HepG2 (cell line): ENCODE measurements at regions not wholly inside any gene's neighbourhood (a gene's known extent, or its start where the extent isn't known, plus 50 kb on each side); places are given as distances from the start of the nearest gene placed in this dataset.

Source experiments
- ATAC-seq: fragments of 200-7000 bp; cut with Tn5 transposase; 3 replicates; pipeline ENCODE4 v1.9.1; 2020; ENCODE audit warnings: mild to moderate bottlenecking, moderate library complexity
- BruUV-seq: library from RNA; stranded (reverse); fragments of 400-500 nt; replicated peaks from 2 replicates; lab custom pipeline; 2021; lab: Mats Ljungman, UMichigan
- CTCF ChIA-PET: fragments of 300-600 bp; formaldehyde crosslinking; extraction: SDS; loops from one replicate; lab custom pipeline; 2021; ENCODE audit warnings: low total read pairs, inconsistent platforms, low intra/inter-chr PET ratio; lab: Yijun Ruan, JAX
- POLR2A ChIA-PET: fragments of 350-600 bp; sonication (Branson Sonifier 250); formaldehyde crosslinking; loops from one replicate; lab custom pipeline; 2020; ENCODE audit warnings: antibody characterized with exemption, inconsistent platforms; lab: Yijun Ruan, JAX
- DNase-seq: peaks from one replicate; pipeline ENCODE4 v3.0.0-alpha.2; 2015; ENCODE audit warnings: low spot score
- FAIRE-seq: peaks from 3 replicates; lab custom pipeline; 2011; peaks lifted over from hg19 to GRCh38; lab: Jason Lieb, UNC
- H2AFZ ChIP-seq: one replicate; pipeline ENCODE4 v1.6.1; 2011; ENCODE audit warnings: low read length, inconsistent platforms
- H3K27ac ChIP-seq: fragments of 300-600 bp; 3 replicates; pipeline ENCODE4 v1.8.0; 2011; ENCODE audit warnings: mixed run types, mild to moderate bottlenecking, mixed read lengths, low read length, inconsistent platforms; ENCODE audit not compliant: insufficient read depth; ENCODE audit errors: extremely low read length
- H3K27me3 ChIP-seq, 2 experiments: fragments of 200-600 bp in 1 of 2; 2 replicates in 1 of 2; 3 replicates in 1 of 2; pipeline versions ENCODE4 v1.6.0 to v1.8.0; 2011; ENCODE audit warnings: low read length in 2 of 2, mild to moderate bottlenecking in 2 of 2, moderate library complexity in 2 of 2, inconsistent platforms in 1 of 2; ENCODE audit not compliant: insufficient read depth in 2 of 2, control insufficient read depth in 1 of 2
- H3K36me3 ChIP-seq, 2 experiments: fragments of 200-600 bp in 1 of 2; replicated peaks in 1 of 2; 2 replicates in 1 of 2; 3 replicates in 1 of 2; pipeline versions ENCODE4 v1.5.1 to v1.8.0; 2011; ENCODE audit warnings: low read length in 2 of 2, inconsistent platforms in 1 of 2; ENCODE audit not compliant: insufficient read depth in 2 of 2, control insufficient read depth in 1 of 2
- H3K4me1 ChIP-seq: 2 replicates; pipeline ENCODE4 v1.5.1; 2012; ENCODE audit warnings: low read length, inconsistent platforms; ENCODE audit not compliant: insufficient read depth
- H3K4me2 ChIP-seq: 2 replicates; pipeline ENCODE4 v1.6.0; 2011; ENCODE audit warnings: low read depth, low read length, inconsistent platforms
- H3K4me3 ChIP-seq, 3 experiments: fragments of 200-600 bp in 1 of 3; sonication (generic), shearing (Covaris generic) in 1 of 3; replicated peaks in 1 of 3; 2 replicates each; pipeline ENCODE4 v1.5.1; 2011 to 2016; ENCODE audit warnings: low read length in 3 of 3, inconsistent platforms in 2 of 3, low read depth in 2 of 3, mild to moderate bottlenecking in 2 of 3, control low read depth in 1 of 3, mixed read lengths in 1 of 3; ENCODE audit not compliant: insufficient read depth in 1 of 3
- H3K79me2 ChIP-seq: one replicate; pipeline ENCODE4 v1.6.1; 2011; ENCODE audit warnings: low read length, inconsistent platforms; ENCODE audit not compliant: insufficient read depth
- H3K9ac ChIP-seq: 2 replicates; pipeline ENCODE4 v1.6.0; 2011; ENCODE audit warnings: mild to moderate bottlenecking, low read depth, low read length, inconsistent platforms; ENCODE audit not compliant: insufficient read depth
- H3K9me3 ChIP-seq: 2 replicates; pipeline ENCODE4 v1.5.1; 2012; ENCODE audit warnings: mild to moderate bottlenecking, low read length
- H4K20me1 ChIP-seq: 2 replicates; pipeline ENCODE4 v1.6.0; 2011; ENCODE audit warnings: inconsistent platforms, mild to moderate bottlenecking, low read length, moderate library complexity; ENCODE audit not compliant: insufficient read depth
- GMEB2 ChIP-seq: IDR thresholded peaks from 2 replicates; pipeline ENCODE4 v1.6.1; 2016; ENCODE audit warnings: missing biosample characterization, missing genetic modification reagents, low read depth
- MAFG ChIP-seq: sonication (generic); formaldehyde crosslinking; IDR thresholded peaks from 2 replicates; pipeline ENCODE4 v1.5.1; 2020; ENCODE audit warnings: mild to moderate bottlenecking, missing genetic modification reagents
- MED8 ChIP-seq: sonication (generic); formaldehyde crosslinking; IDR thresholded peaks from 2 replicates; pipeline ENCODE4 v1.8.1; 2023; ENCODE audit warnings: mild to moderate bottlenecking, missing genetic modification reagents; ENCODE audit not compliant: insufficient replicate concordance
- MTF2 ChIP-seq: sonication (generic); formaldehyde crosslinking; IDR thresholded peaks from 2 replicates; pipeline ENCODE4 v1.5.0; 2020; ENCODE audit warnings: missing genetic modification reagents, borderline replicate concordance
- NR2F1 ChIP-seq, 2 experiments: fragments of 450-650 bp in 1 of 2; formaldehyde crosslinking in 1 of 2; IDR thresholded peaks; 2 replicates each; pipeline versions ENCODE4 v1.5.0 to v1.6.1; 2016 to 2020; ENCODE audit warnings: mild to moderate bottlenecking in 1 of 2, missing compliant biosample characterization in 1 of 2, missing genetic modification reagents in 1 of 2, moderate library complexity in 1 of 2
- PAX8 ChIP-seq: sonication (generic); formaldehyde crosslinking; IDR thresholded peaks from 2 replicates; pipeline ENCODE4 v1.8.0; 2022; ENCODE audit warnings: mild to moderate bottlenecking, missing genetic modification reagents, borderline replicate concordance
- RAD51 ChIP-seq: fragments of 450-650 bp; IDR thresholded peaks from 2 replicates; pipeline ENCODE4 v1.6.1; 2016; ENCODE audit warnings: borderline replicate concordance
- SP2 ChIP-seq: sonication (generic); formaldehyde crosslinking; IDR thresholded peaks from 2 replicates; pipeline ENCODE4 v1.5.1; 2020; ENCODE audit warnings: mild to moderate bottlenecking, missing genetic modification reagents
- TFE3 ChIP-seq: IDR thresholded peaks from 2 replicates; pipeline ENCODE4 v1.6.1; 2016
- TOPORS ChIP-seq: sonication (generic); formaldehyde crosslinking; IDR thresholded peaks from 2 replicates; pipeline ENCODE4 v1.8.0; 2023; ENCODE audit warnings: mild to moderate bottlenecking, missing genetic modification reagents
- USF2 ChIP-seq, 2 experiments: sonication (generic) in 1 of 2; formaldehyde crosslinking in 1 of 2; IDR thresholded peaks; 2 replicates each; pipeline versions ENCODE4 v1.5.1 to v1.6.1; 2011 to 2020; ENCODE audit warnings: borderline replicate concordance in 1 of 2, low read depth in 1 of 2, low read length in 1 of 2, mild to moderate bottlenecking in 1 of 2, missing genetic modification reagents in 1 of 2, moderate library complexity in 1 of 2
- WIZ ChIP-seq: sonication (generic); formaldehyde crosslinking; IDR thresholded peaks from 2 replicates; pipeline ENCODE4 v1.5.1; 2020; ENCODE audit warnings: mild to moderate bottlenecking, missing genetic modification reagents
- ZMYM3 ChIP-seq: sonication (generic); formaldehyde crosslinking; IDR thresholded peaks from 2 replicates; pipeline ENCODE4 v1.5.1; 2020; ENCODE audit warnings: mild to moderate bottlenecking, missing genetic modification reagents
- ZMYM4 ChIP-seq: sonication (generic); formaldehyde crosslinking; IDR thresholded peaks from 2 replicates; pipeline ENCODE4 v1.8.1; 2023; ENCODE audit warnings: mild to moderate bottlenecking, missing genetic modification reagents
- ZNF292 ChIP-seq: sonication (generic); formaldehyde crosslinking; IDR thresholded peaks from 2 replicates; pipeline ENCODE4 v1.8.1; 2022; ENCODE audit warnings: mild to moderate bottlenecking, low read depth, missing genetic modification reagents, borderline replicate concordance
- ZNF354B ChIP-seq: sonication (generic); formaldehyde crosslinking; IDR thresholded peaks from 2 replicates; pipeline ENCODE4 v1.8.0; 2022; ENCODE audit warnings: mild to moderate bottlenecking, missing genetic modification reagents
- ZNF543 ChIP-seq: sonication (generic); formaldehyde crosslinking; IDR thresholded peaks from 2 replicates; pipeline ENCODE4 v1.4.0; 2020; ENCODE audit warnings: mild to moderate bottlenecking, missing genetic modification reagents
- ZNF629 ChIP-seq: sonication (generic); formaldehyde crosslinking; conservative IDR thresholded peaks from 2 replicates; pipeline ENCODE4 v1.5.0; 2020; ENCODE audit warnings: missing genetic modification reagents
- ZNF772 ChIP-seq: sonication (generic); formaldehyde crosslinking; IDR thresholded peaks from 2 replicates; pipeline ENCODE4 v1.5.0; 2020; ENCODE audit warnings: mild to moderate bottlenecking, missing genetic modification reagents
- WGBS: methylation state at CpG from one replicate; pipeline ENCODE4 v1.1.6; 2017; ENCODE audit warnings: low lambda C conversion rate; 5-methylcytosine and 5-hydroxymethylcytosine counted together
- in situ Hi-C: cut with HindIII; loops from 2 replicates; pipeline ENCODE4 v1.10.0; 2017; ENCODE audit warnings: low pct_unique_long_range_greater_than_20kb; ENCODE audit not compliant: extremely low pct_ligation_motif_present
- intact Hi-C: fragments of 100-400 bp; cut with micrococcal nuclease; formaldehyde crosslinking; loops from one replicate; pipeline ENCODE4 v1.10.0; 2022; ENCODE audit not compliant: unreplicated experiment

GRCh38 chr20:50342638-50343102, 152.0 kb downstream of the CEBPB start (continued):
- no peak for TF ChIP-seq NR2F1 (CRISPR knock-in tag; IDR thresholded peaks at IDR 0.05)
- peak; percentile 58 for TF ChIP-seq ZNF772 (CRISPR knock-in tag)
- TF ChIP-seq TOPORS (CRISPR knock-in tag): no peak
- TF ChIP-seq MAFG (CRISPR knock-in tag): no peak
- no peak for TF ChIP-seq ZNF354B
- no peak for TF ChIP-seq WIZ (CRISPR knock-in tag)
- TF ChIP-seq ZMYM4 (CRISPR knock-in tag): no peak

GRCh38 chr20:50343125-50343489, 152.5 kb downstream of the CEBPB start:
- H3K9ac ChIP-seq: no peak overlapping the region
- H3K9me3 ChIP-seq: no peaks in the 10 kb centered on the region
- H3K4me3 ChIP-seq: no peak overlapping the region
- no peak for ATAC-seq
- H3K79me2 ChIP-seq: no peaks in the 10 kb centered on the region
- no peak for FAIRE-seq
- DNase-seq: no peak
- H3K27ac ChIP-seq: no peak overlapping the region
- peaks cover 81% of the 10 kb centered on the region for H3K4me1 ChIP-seq
- no peak overlapping the region for H2AFZ ChIP-seq
- no peaks in the 10 kb centered on the region for H4K20me1 ChIP-seq
- in situ Hi-C loops: loop anchor here (5.0 kb wide), 1 partner anchor 156 kb away; no protein-coding TSS in a partner anchor
- no peaks in the 10 kb centered on the region for H3K36me3 ChIP-seq
- ChIA-PET POLR2A (no interaction called here), CTCF (interaction anchor here (1.6 kb wide), 1 partner anchor 118 kb away, joined by 4 read pairs; no protein-coding TSS in a partner anchor)
- H3K4me2 ChIP-seq: peak overlapping the region; percentile 23; the same call in 1 of the 2 replicates
- no TSS peak for BruUV-seq
- intact Hi-C loops: loop anchor here (1.0 kb wide), 1 partner anchor 37 kb away; no protein-coding TSS in a partner anchor
- peaks cover 3 to 43% of the 10 kb centered on the region in 2 experiments; a peak in 3 of 5 replicates for H3K27me3 ChIP-seq
- 50% methylated on average over 10 of the region's 10 CpGs for WGBS
- no peak for TF ChIP-seq MED8 (CRISPR knock-in tag)
- TF ChIP-seq USF2 (IDR thresholded peaks at IDR 0.05; ENCODE audit: low read depth, low read length): no peak
- no peak for TF ChIP-seq USF2 (CRISPR knock-in tag; IDR thresholded peaks at IDR 0.05; ENCODE audit: borderline replicate concordance)
- 0 out of 2 replicates have a peak, but pooled peaks have one; percentile 31 for TF ChIP-seq ZNF543 (CRISPR knock-in tag)
- TF ChIP-seq MTF2: 0 out of 2 replicates have a peak, but pooled peaks have one; percentile 20
- no peak for TF ChIP-seq TFE3 (CRISPR knock-in tag)
- no peak for TF ChIP-seq SP2 (CRISPR knock-in tag)
- no peak for TF ChIP-seq RAD51
- peak; percentile 92 for TF ChIP-seq ZMYM3
- TF ChIP-seq ZNF629 (CRISPR knock-in tag): peak; percentile 81
- 0 out of 2 replicates have a peak, but pooled peaks have one; percentile 5 for TF ChIP-seq ZNF292 (CRISPR knock-in tag)
- no peak for TF ChIP-seq PAX8 (CRISPR knock-in tag)
- TF ChIP-seq GMEB2 (CRISPR knock-in tag): no peak
